ENCODE measurements at regions not wholly inside any gene's neighbourhood (a gene's known extent, or its start where the extent isn't known, plus 50 kb on each side); places are given as distances from the start of the nearest gene placed in this dataset.

DNA sequence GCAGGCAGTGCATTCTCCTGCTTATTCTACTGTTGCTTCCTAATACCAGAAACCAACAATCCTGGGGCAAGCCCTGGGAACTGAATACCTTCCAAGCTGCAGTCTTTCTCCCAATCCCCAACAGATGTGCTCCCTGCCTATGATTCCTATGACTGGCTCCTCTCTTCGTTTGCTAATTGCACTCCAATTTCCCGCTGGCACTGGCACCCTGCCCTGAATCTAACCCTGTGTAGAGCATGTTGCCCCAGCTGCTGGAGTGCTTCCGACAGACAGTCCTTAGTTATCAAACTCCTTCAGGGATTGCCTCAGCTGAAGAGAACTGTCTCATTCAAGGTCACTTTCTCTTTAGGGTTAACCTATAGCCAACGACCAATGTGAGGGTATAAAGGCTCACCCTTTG, 214.1 kb downstream of the NECTIN3 start:
- Histone ChIP-seq H3K4me1 (replicated peaks in 1 of 2; ENCODE audit: control insufficient read depth in 2 of 2, insufficient read depth in 2 of 2, low read length in 2 of 2) (no peaks in the 10 kb centered on the region), H3K27ac (ENCODE audit: extremely low read depth, low read depth, low read length) (no peak overlapping the region), H3K9me1 (ENCODE audit: control insufficient read depth, insufficient read depth, low read length) (no peaks in the 10 kb centered on the region), H3K4me3 (no peak overlapping the region), H2AFZ (ENCODE audit: low read depth, low read length) (no peak overlapping the region), H3K9me3 (replicated peaks; ENCODE audit: control insufficient read depth, insufficient read depth, low read depth, low read length) (no peaks in the 10 kb centered on the region), H3K4me2 (ENCODE audit: insufficient read depth, low read length) (no peak overlapping the region), H4K20me1 (replicated peaks; ENCODE audit: control insufficient read depth, insufficient read depth, low read length) (no peaks in the 10 kb centered on the region), H3K27me3 (ENCODE audit: control insufficient read depth in 2 of 2, insufficient read depth in 2 of 2, low read length in 2 of 2) (no peaks in the 10 kb centered on the region), H3K79me2 (ENCODE audit: control insufficient read depth, insufficient read depth, low read length) (no peaks in the 10 kb centered on the region), H3K36me3 (ENCODE audit: control insufficient read depth, insufficient read depth, low read length) (no peaks in the 10 kb centered on the region), H3K9ac (ENCODE audit: insufficient read depth in 1 of 2, low read depth in 2 of 2, low read length in 2 of 2) (no peak overlapping the region)
- no peak for ATAC-seq
- CTCF ChIA-PET (ENCODE audit: low intra/inter-chr PET ratio) = interaction anchor here (0.6 kb wide), 1 partner anchor 682 kb away, joined by 4 read pairs; no protein-coding TSS in a partner anchor
- no peak for DNase-seq (ENCODE audit: extremely low read depth in 1 of 4, low spot score in 3 of 4)
- POLR2A ChIA-PET = no interaction called here
- TF ChIP-seq NR4A1 (CRISPR knock-in tag; IDR thresholded peaks at IDR 0.05) = no peak
- no peak for TF ChIP-seq NR4A1 (tag; IDR thresholded peaks at IDR 0.05)
- TF ChIP-seq SMARCA5 (IDR thresholded peaks at IDR 0.05) = no peak
- no peak for TF ChIP-seq NFXL1 (CRISPR knock-in tag; IDR thresholded peaks at IDR 0.05)
- TF ChIP-seq, protein P1, sequence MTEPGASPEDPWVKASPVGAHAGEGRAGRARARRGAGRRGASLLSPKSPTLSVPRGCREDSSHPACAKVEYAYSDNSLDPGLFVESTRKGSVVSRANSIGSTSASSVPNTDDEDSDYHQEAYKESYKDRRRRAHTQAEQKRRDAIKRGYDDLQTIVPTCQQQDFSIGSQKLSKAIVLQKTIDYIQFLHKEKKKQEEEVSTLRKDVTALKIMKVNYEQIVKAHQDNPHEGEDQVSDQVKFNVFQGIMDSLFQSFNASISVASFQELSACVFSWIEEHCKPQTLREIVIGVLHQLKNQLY (CRISPR knock-in tag; conservative IDR thresholded peaks at IDR 0.05) = no peak
- TF ChIP-seq, protein P2, sequence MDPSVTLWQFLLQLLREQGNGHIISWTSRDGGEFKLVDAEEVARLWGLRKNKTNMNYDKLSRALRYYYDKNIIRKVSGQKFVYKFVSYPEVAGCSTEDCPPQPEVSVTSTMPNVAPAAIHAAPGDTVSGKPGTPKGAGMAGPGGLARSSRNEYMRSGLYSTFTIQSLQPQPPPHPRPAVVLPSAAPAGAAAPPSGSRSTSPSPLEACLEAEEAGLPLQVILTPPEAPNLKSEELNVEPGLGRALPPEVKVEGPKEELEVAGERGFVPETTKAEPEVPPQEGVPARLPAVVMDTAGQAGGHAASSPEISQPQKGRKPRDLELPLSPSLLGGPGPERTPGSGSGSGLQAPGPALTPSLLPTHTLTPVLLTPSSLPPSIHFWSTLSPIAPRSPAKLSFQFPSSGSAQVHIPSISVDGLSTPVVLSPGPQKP (CRISPR knock-in tag; IDR thresholded peaks at IDR 0.05) = no peak
- no peak for TF ChIP-seq KDM4B (IDR thresholded peaks at IDR 0.05; ENCODE audit: borderline replicate concordance in 2 of 2, low read depth in 1 of 2)
- TF ChIP-seq CXXC5 (CRISPR knock-in tag; IDR thresholded peaks at IDR 0.05) = no peak
- TF ChIP-seq BMI1 (IDR thresholded peaks at IDR 0.05; ENCODE audit: low read length) = no peak
- 0% methylated on average over 4 of the region's 4 CpGs for WGBS (ENCODE audit: insufficient coverage, low coverage, missing lambda C conversion rate)
- FAIRE-seq = no peak
- BruUV-seq (replicated peaks) = no TSS peak
- in situ Hi-C loops (cut with MboI) = no loop called here
- intact Hi-C loops (cut with micrococcal nuclease) = no loop called here
